Mammary epithelial cell (primary cell): ENCODE measurements at regions not wholly inside any gene's neighbourhood (a gene's known extent, or its start where the extent isn't known, plus 50 kb on each side); places are given as distances from the start of the nearest gene placed in this dataset.

Experiments
- EZH2 ChIP-seq: IDR thresholded peaks from 2 replicates; pipeline ENCODE4 v1.6.1; 2012; ENCODE audit warnings: low read length, inconsistent platforms, borderline replicate concordance
- TF ChIP-seq, protein P1 (sequence below), 2 donors: IDR thresholded peaks in 1 of 2; conservative IDR thresholded peaks in 1 of 2; 2 replicates each; pipeline ENCODE4 v1.5.1; 2011 to 2012; ENCODE audit warnings: inconsistent platforms in 2 of 2, low read length in 2 of 2, mild to moderate bottlenecking in 2 of 2, control low read depth in 1 of 2, low read depth in 1 of 2; ENCODE audit not compliant: insufficient read depth in 1 of 2; ENCODE audit errors: extremely low read depth in 1 of 2

- TF ChIP-seq, protein P1, sequence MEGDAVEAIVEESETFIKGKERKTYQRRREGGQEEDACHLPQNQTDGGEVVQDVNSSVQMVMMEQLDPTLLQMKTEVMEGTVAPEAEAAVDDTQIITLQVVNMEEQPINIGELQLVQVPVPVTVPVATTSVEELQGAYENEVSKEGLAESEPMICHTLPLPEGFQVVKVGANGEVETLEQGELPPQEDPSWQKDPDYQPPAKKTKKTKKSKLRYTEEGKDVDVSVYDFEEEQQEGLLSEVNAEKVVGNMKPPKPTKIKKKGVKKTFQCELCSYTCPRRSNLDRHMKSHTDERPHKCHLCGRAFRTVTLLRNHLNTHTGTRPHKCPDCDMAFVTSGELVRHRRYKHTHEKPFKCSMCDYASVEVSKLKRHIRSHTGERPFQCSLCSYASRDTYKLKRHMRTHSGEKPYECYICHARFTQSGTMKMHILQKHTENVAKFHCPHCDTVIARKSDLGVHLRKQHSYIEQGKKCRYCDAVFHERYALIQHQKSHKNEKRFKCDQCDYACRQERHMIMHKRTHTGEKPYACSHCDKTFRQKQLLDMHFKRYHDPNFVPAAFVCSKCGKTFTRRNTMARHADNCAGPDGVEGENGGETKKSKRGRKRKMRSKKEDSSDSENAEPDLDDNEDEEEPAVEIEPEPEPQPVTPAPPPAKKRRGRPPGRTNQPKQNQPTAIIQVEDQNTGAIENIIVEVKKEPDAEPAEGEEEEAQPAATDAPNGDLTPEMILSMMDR (conservative IDR thresholded peaks at IDR 0.05 in 1 of 2, IDR thresholded peaks at IDR 0.05 in 1 of 2; ENCODE audit: extremely low read depth in 1 of 2, insufficient read depth in 1 of 2, low read depth in 1 of 2, low read length in 2 of 2): no peak
- TF ChIP-seq EZH2: no peak
Measured at GRCh38 chr1:8076176-8076575, 50.1 kb upstream of the ERRFI1 start.
